ENCODE measurements at regions not wholly inside any gene's neighbourhood (a gene's known extent, or its start where the extent isn't known, plus 50 kb on each side); places are given as distances from the start of the nearest gene placed in this dataset.

DNA sequence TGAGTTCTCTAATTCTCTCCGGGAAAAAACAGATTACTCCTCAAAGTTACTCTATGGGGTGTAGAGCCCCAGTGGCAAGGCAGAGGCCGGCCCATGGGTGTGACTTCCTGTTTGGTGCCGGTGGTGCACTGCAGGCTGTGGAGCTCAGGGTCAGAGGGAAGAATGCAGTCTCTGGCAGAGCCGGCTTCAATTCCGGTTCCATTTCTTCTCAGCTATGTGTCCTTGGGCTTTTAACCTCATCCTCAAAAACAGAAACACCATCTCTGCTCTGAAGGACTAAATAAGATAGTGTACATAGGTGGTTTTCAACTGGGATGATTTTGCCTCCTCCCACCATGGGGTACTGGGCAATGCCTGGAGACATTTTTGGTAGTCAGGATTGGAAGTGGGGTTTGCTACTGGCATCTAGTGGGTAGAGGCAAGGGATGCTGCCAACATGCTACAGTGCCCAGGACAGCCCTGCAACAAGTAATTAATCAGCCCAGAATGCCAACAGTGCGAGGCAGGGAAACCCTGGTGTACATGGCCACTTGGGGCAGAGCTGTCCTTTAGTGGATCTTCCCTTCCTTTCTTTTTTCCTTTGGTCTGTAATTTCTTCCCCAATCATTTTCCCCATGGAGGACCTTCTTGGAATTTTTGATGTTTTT lies 81.2 kb downstream of the INSIG2 start:
- DNase-seq = no peak

DNA sequence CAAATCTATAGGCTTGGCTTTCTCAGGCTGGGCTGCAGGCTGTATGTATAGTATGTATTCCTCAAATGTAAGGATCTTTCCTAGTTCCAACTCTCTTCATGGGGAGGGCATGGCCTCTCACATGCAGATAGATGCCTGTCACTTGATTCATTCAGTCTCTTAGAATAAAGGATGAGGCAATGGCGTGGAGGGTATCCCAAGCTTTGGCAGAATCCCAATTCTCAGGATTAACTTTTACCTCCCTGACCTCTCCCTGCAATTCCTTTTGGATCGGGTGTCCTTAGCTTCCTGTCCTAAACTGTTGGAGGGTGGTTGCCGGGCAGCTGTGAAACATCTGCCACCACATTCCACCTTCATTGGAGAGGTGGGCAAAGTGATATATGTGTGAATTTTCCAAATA lies 80.3 kb downstream of the INSIG2 start:
- DNase-seq = no peak

DNA sequence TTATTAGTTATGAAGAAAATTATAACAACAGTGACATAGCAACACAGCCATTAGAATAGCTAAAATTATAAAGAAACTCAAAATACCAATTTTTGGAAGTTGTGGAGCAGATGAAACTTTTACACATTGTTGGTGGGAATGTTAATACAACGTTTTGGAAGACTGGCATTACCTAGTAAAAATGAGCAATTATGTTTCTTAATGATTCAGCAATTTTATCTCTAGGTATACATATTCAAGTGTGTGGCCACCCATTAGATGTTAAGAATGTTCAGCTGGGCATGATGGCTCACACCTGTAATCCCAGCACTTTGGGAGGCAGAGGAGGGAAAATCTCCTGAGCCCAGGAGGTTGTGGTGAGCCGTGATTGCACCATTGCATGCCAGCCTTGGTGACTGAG lies 78.8 kb downstream of the INSIG2 start:
- no peak for DNase-seq

DNA sequence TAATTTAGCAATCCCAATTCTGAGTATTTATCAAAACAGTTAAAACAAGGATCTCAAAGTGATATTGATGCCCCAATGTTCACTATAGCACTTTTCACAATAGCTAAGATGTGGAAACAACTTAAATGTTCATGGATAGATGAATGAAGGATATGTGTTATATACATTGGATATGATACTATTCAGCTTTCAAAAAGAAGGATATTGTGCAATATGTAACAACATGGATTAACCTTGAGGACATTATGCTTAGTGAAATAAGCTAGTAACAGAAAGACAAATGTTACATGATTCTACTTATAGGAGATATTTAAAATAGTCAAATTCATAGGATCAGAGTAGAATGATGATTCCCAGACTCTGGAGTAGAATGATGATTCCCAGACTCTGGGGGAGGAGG lies 78.0 kb downstream of the INSIG2 start:
- DNase-seq = no peak

DNA sequence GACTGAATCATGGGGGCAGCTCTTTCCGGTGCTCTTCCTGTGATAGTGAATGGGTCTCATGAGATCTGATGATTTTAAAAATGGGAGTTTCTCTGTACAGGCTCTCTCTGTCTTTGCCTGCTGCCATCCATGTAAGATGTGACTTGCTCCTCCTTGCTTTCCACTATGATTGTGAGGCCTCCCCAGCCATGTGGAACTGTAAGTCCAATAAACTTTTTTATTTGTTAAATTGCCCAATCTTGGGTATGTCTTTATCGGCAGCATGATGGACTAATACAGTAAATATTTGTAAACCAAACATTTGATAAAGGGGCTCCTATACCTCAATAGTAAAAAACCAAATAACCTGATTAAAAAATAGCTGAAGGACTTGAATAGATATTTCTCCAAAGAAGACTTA lies 77.3 kb downstream of the INSIG2 start:
- no peak for DNase-seq

All from RPMI8226 (cell line).